ENCODE measurements at regions not wholly inside any gene's neighbourhood (a gene's known extent, or its start where the extent isn't known, plus 50 kb on each side); places are given as distances from the start of the nearest gene placed in this dataset.

- TF ChIP-seq, protein P1, sequence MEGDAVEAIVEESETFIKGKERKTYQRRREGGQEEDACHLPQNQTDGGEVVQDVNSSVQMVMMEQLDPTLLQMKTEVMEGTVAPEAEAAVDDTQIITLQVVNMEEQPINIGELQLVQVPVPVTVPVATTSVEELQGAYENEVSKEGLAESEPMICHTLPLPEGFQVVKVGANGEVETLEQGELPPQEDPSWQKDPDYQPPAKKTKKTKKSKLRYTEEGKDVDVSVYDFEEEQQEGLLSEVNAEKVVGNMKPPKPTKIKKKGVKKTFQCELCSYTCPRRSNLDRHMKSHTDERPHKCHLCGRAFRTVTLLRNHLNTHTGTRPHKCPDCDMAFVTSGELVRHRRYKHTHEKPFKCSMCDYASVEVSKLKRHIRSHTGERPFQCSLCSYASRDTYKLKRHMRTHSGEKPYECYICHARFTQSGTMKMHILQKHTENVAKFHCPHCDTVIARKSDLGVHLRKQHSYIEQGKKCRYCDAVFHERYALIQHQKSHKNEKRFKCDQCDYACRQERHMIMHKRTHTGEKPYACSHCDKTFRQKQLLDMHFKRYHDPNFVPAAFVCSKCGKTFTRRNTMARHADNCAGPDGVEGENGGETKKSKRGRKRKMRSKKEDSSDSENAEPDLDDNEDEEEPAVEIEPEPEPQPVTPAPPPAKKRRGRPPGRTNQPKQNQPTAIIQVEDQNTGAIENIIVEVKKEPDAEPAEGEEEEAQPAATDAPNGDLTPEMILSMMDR (conservative IDR thresholded peaks at IDR 0.05 in 1 of 2, IDR thresholded peaks at IDR 0.05 in 1 of 2; ENCODE audit: low read depth in 1 of 2, low read length in 2 of 2) = no peak
- TF ChIP-seq EZH2 (IDR thresholded peaks at IDR 0.05; ENCODE audit: low read length, missing control alignments) = no peak
These were observed 162.8 kb upstream of the RSPO3 start for GRCh38 chr6:126955621-126956020.
